IMR-90 (cell line): ENCODE measurements at regions not wholly inside any gene's neighbourhood (a gene's known extent, or its start where the extent isn't known, plus 50 kb on each side); places are given as distances from the start of the nearest gene placed in this dataset.

ENCODE experiments used
- BHLHE40 ChIP-seq: fragments of 150-350 bp; IDR thresholded peaks from 2 replicates; pipeline ENCODE4 v1.6.1; 2016; ENCODE audit warnings: mild to moderate bottlenecking, low read depth, low read length
- CTCF ChIP-seq: conservative IDR thresholded peaks from 2 replicates; pipeline ENCODE4 v1.5.1; 2012; ENCODE audit warnings: mild to moderate bottlenecking, low read depth, low read length, improper control_type of control experiment
- FOS ChIP-seq: fragments of 150-350 bp; IDR thresholded peaks from 2 replicates; pipeline ENCODE4 v1.6.1; 2016; ENCODE audit warnings: low read depth, low read length
- MAFK ChIP-seq: IDR thresholded peaks from 2 replicates; pipeline ENCODE4 v1.6.1; 2012; ENCODE audit warnings: low read depth, low read length, improper control_type of control experiment
- MAZ ChIP-seq: IDR thresholded peaks from 2 replicates; pipeline ENCODE4 v1.6.1; 2012; ENCODE audit warnings: low read depth, mild to moderate bottlenecking, low read length, improper control_type of control experiment, moderate library complexity, borderline replicate concordance
- POLR2A ChIP-seq: IDR thresholded peaks from 2 replicates; pipeline ENCODE4 v1.6.1; 2012; ENCODE audit warnings: mild to moderate bottlenecking, low read depth, low read length
- RAD21 ChIP-seq: IDR thresholded peaks from 2 replicates; pipeline ENCODE4 v1.6.1; 2012; ENCODE audit warnings: low read length, improper control_type of control experiment
- RCOR1 ChIP-seq: IDR thresholded peaks from 2 replicates; pipeline ENCODE4 v1.6.1; 2012; ENCODE audit warnings: mild to moderate bottlenecking, low read length, improper control_type of control experiment; ENCODE audit not compliant: insufficient replicate concordance
- RFX5 ChIP-seq: IDR thresholded peaks from 2 replicates; pipeline ENCODE4 v1.8.0; 2012; ENCODE audit warnings: low read depth, mild to moderate bottlenecking, low read length, moderate library complexity
- SMC3 ChIP-seq: fragments of 150-350 bp; IDR thresholded peaks from 2 replicates; pipeline ENCODE4 v1.6.1; 2016; ENCODE audit warnings: low read depth, mild to moderate bottlenecking, antibody characterized with exemption, low read length, moderate library complexity
- USF2 ChIP-seq: fragments of 150-350 bp; IDR thresholded peaks from 2 replicates; pipeline ENCODE4 v1.6.1; 2017; ENCODE audit warnings: mild to moderate bottlenecking, antibody characterized with exemption, low read length, low read depth

- TF ChIP-seq RAD21, result no peak
- TF ChIP-seq MAZ, result no peak
- TF ChIP-seq CTCF, result no peak
- TF ChIP-seq USF2, result no peak
- no peak for TF ChIP-seq FOS
- TF ChIP-seq RCOR1, result no peak
- no peak for TF ChIP-seq POLR2A
- no peak for TF ChIP-seq BHLHE40
- TF ChIP-seq MAFK, result no peak
- no peak for TF ChIP-seq RFX5
- no peak for TF ChIP-seq SMC3
Observed at GRCh38 chr17:79451167-79451566, 159.7 kb downstream of the RBFOX3 start.
